Neural progenitor cell (in vitro differentiated cells): ENCODE measurements at regions not wholly inside any gene's neighbourhood (a gene's known extent, or its start where the extent isn't known, plus 50 kb on each side); places are given as distances from the start of the nearest gene placed in this dataset.

Experiments
- CTCF ChIP-seq: fragments of 200-600 bp; sonication (generic); IDR thresholded peaks from 2 replicates; pipeline ENCODE4 v1.5.1; 2017; ENCODE audit warnings: antibody characterized with exemption, mild to moderate bottlenecking
- EZH2 ChIP-seq: fragments of 200-600 bp; sonication (generic); IDR thresholded peaks from 2 replicates; pipeline ENCODE4 v1.6.1; 2017; ENCODE audit warnings: antibody characterized with exemption, mild to moderate bottlenecking, moderate library complexity

- TF ChIP-seq EZH2 (no peak), CTCF (no peak)
These were observed 73.8 kb upstream of the PTPRR start for GRCh38 chr12:70994217-70994788.
